HEK293 (cell line): ENCODE measurements at regions not wholly inside any gene's neighbourhood (a gene's known extent, or its start where the extent isn't known, plus 50 kb on each side); places are given as distances from the start of the nearest gene placed in this dataset.

Experiments
- ZNF155 ChIP-seq: fragments of 450-650 bp; formaldehyde crosslinking; IDR thresholded peaks from 2 replicates; pipeline ENCODE4 v1.5.1; 2016; ENCODE audit warnings: missing biosample characterization, missing genetic modification characterization
- ZNF707 ChIP-seq: fragments of 450-650 bp; formaldehyde crosslinking; IDR thresholded peaks from 2 replicates; pipeline ENCODE4 v1.5.1; 2016; ENCODE audit warnings: missing biosample characterization, missing genetic modification characterization
- TF ChIP-seq, protein P1 (sequence below): fragments of 450-650 bp; formaldehyde crosslinking; IDR thresholded peaks from 2 replicates; pipeline ENCODE4 v1.5.1; 2017; ENCODE audit warnings: missing biosample characterization, missing genetic modification characterization
- TF ChIP-seq, protein P2 (sequence below): fragments of 450-650 bp; formaldehyde crosslinking; IDR thresholded peaks from 2 replicates; pipeline ENCODE4 v1.5.1; 2016; ENCODE audit warnings: missing biosample characterization, missing genetic modification characterization
- TF ChIP-seq, protein P3 (sequence below): fragments of 450-650 bp; formaldehyde crosslinking; IDR thresholded peaks from 2 replicates; pipeline ENCODE4 v1.5.1; 2016; ENCODE audit warnings: missing biosample characterization, missing genetic modification characterization, borderline replicate concordance
- TF ChIP-seq, protein P4 (sequence below): fragments of 450-650 bp; formaldehyde crosslinking; IDR thresholded peaks from 2 replicates; pipeline ENCODE4 v1.5.1; 2016; ENCODE audit warnings: missing biosample characterization, missing genetic modification characterization

DNA sequence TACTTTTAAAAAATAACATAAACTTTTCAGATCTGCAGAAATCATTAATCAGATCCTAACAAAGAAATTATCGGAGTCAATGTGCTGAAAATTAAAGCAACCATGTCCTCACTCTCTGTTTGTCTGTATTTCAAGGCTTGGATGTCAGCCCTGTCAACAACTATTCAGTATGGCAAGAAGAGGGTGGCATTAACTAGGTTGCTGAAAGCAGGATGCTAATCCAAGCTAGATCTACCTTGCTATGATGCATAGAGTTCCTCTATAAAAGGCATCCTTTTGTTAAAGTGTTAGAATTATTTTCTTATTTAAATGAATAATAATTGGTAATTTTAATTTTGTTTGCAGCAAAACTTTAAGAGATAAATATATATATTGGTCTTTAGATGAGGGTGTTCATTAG, 800.8 kb downstream of the CDH11 start:
- TF ChIP-seq, protein P1, sequence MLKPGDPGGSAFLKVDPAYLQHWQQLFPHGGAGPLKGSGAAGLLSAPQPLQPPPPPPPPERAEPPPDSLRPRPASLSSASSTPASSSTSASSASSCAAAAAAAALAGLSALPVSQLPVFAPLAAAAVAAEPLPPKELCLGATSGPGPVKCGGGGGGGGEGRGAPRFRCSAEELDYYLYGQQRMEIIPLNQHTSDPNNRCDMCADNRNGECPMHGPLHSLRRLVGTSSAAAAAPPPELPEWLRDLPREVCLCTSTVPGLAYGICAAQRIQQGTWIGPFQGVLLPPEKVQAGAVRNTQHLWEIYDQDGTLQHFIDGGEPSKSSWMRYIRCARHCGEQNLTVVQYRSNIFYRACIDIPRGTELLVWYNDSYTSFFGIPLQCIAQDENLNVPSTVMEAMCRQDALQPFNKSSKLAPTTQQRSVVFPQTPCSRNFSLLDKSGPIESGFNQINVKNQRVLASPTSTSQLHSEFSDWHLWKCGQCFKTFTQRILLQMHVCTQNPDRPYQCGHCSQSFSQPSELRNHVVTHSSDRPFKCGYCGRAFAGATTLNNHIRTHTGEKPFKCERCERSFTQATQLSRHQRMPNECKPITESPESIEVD: no peak
- TF ChIP-seq, protein P2, sequence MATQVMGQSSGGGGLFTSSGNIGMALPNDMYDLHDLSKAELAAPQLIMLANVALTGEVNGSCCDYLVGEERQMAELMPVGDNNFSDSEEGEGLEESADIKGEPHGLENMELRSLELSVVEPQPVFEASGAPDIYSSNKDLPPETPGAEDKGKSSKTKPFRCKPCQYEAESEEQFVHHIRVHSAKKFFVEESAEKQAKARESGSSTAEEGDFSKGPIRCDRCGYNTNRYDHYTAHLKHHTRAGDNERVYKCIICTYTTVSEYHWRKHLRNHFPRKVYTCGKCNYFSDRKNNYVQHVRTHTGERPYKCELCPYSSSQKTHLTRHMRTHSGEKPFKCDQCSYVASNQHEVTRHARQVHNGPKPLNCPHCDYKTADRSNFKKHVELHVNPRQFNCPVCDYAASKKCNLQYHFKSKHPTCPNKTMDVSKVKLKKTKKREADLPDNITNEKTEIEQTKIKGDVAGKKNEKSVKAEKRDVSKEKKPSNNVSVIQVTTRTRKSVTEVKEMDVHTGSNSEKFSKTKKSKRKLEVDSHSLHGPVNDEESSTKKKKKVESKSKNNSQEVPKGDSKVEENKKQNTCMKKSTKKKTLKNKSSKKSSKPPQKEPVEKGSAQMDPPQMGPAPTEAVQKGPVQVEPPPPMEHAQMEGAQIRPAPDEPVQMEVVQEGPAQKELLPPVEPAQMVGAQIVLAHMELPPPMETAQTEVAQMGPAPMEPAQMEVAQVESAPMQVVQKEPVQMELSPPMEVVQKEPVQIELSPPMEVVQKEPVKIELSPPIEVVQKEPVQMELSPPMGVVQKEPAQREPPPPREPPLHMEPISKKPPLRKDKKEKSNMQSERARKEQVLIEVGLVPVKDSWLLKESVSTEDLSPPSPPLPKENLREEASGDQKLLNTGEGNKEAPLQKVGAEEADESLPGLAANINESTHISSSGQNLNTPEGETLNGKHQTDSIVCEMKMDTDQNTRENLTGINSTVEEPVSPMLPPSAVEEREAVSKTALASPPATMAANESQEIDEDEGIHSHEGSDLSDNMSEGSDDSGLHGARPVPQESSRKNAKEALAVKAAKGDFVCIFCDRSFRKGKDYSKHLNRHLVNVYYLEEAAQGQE (tag by site-specific recombination): no peak
- TF ChIP-seq ZNF155 (no peak), ZNF707 (no peak)
- TF ChIP-seq, protein P3, sequence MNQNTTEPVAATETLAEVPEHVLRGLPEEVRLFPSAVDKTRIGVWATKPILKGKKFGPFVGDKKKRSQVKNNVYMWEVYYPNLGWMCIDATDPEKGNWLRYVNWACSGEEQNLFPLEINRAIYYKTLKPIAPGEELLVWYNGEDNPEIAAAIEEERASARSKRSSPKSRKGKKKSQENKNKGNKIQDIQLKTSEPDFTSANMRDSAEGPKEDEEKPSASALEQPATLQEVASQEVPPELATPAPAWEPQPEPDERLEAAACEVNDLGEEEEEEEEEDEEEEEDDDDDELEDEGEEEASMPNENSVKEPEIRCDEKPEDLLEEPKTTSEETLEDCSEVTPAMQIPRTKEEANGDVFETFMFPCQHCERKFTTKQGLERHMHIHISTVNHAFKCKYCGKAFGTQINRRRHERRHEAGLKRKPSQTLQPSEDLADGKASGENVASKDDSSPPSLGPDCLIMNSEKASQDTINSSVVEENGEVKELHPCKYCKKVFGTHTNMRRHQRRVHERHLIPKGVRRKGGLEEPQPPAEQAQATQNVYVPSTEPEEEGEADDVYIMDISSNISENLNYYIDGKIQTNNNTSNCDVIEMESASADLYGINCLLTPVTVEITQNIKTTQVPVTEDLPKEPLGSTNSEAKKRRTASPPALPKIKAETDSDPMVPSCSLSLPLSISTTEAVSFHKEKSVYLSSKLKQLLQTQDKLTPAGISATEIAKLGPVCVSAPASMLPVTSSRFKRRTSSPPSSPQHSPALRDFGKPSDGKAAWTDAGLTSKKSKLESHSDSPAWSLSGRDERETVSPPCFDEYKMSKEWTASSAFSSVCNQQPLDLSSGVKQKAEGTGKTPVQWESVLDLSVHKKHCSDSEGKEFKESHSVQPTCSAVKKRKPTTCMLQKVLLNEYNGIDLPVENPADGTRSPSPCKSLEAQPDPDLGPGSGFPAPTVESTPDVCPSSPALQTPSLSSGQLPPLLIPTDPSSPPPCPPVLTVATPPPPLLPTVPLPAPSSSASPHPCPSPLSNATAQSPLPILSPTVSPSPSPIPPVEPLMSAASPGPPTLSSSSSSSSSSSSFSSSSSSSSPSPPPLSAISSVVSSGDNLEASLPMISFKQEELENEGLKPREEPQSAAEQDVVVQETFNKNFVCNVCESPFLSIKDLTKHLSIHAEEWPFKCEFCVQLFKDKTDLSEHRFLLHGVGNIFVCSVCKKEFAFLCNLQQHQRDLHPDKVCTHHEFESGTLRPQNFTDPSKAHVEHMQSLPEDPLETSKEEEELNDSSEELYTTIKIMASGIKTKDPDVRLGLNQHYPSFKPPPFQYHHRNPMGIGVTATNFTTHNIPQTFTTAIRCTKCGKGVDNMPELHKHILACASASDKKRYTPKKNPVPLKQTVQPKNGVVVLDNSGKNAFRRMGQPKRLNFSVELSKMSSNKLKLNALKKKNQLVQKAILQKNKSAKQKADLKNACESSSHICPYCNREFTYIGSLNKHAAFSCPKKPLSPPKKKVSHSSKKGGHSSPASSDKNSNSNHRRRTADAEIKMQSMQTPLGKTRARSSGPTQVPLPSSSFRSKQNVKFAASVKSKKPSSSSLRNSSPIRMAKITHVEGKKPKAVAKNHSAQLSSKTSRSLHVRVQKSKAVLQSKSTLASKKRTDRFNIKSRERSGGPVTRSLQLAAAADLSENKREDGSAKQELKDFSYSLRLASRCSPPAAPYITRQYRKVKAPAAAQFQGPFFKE: no peak
- TF ChIP-seq, protein P4, sequence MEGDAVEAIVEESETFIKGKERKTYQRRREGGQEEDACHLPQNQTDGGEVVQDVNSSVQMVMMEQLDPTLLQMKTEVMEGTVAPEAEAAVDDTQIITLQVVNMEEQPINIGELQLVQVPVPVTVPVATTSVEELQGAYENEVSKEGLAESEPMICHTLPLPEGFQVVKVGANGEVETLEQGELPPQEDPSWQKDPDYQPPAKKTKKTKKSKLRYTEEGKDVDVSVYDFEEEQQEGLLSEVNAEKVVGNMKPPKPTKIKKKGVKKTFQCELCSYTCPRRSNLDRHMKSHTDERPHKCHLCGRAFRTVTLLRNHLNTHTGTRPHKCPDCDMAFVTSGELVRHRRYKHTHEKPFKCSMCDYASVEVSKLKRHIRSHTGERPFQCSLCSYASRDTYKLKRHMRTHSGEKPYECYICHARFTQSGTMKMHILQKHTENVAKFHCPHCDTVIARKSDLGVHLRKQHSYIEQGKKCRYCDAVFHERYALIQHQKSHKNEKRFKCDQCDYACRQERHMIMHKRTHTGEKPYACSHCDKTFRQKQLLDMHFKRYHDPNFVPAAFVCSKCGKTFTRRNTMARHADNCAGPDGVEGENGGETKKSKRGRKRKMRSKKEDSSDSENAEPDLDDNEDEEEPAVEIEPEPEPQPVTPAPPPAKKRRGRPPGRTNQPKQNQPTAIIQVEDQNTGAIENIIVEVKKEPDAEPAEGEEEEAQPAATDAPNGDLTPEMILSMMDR (tag by site-specific recombination): no peak
